ENCODE measurements at regions not wholly inside any gene's neighbourhood (a gene's known extent, or its start where the extent isn't known, plus 50 kb on each side); places are given as distances from the start of the nearest gene placed in this dataset.

- TF ChIP-seq POLR2AphosphoS5 (IDR thresholded peaks at IDR 0.05) (no peak), POLR2A (IDR thresholded peaks at IDR 0.05) (no peak), EP300 (IDR thresholded peaks at IDR 0.05) (no peak)
- TF ChIP-seq, protein P1, sequence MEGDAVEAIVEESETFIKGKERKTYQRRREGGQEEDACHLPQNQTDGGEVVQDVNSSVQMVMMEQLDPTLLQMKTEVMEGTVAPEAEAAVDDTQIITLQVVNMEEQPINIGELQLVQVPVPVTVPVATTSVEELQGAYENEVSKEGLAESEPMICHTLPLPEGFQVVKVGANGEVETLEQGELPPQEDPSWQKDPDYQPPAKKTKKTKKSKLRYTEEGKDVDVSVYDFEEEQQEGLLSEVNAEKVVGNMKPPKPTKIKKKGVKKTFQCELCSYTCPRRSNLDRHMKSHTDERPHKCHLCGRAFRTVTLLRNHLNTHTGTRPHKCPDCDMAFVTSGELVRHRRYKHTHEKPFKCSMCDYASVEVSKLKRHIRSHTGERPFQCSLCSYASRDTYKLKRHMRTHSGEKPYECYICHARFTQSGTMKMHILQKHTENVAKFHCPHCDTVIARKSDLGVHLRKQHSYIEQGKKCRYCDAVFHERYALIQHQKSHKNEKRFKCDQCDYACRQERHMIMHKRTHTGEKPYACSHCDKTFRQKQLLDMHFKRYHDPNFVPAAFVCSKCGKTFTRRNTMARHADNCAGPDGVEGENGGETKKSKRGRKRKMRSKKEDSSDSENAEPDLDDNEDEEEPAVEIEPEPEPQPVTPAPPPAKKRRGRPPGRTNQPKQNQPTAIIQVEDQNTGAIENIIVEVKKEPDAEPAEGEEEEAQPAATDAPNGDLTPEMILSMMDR (IDR thresholded peaks at IDR 0.05) = no peak
Observed at GRCh38 chr6:140193269-140193668, 818.8 kb upstream of the CITED2 start.
